ENCODE measurements at regions not wholly inside any gene's neighbourhood (a gene's known extent, or its start where the extent isn't known, plus 50 kb on each side); places are given as distances from the start of the nearest gene placed in this dataset.

DNA sequence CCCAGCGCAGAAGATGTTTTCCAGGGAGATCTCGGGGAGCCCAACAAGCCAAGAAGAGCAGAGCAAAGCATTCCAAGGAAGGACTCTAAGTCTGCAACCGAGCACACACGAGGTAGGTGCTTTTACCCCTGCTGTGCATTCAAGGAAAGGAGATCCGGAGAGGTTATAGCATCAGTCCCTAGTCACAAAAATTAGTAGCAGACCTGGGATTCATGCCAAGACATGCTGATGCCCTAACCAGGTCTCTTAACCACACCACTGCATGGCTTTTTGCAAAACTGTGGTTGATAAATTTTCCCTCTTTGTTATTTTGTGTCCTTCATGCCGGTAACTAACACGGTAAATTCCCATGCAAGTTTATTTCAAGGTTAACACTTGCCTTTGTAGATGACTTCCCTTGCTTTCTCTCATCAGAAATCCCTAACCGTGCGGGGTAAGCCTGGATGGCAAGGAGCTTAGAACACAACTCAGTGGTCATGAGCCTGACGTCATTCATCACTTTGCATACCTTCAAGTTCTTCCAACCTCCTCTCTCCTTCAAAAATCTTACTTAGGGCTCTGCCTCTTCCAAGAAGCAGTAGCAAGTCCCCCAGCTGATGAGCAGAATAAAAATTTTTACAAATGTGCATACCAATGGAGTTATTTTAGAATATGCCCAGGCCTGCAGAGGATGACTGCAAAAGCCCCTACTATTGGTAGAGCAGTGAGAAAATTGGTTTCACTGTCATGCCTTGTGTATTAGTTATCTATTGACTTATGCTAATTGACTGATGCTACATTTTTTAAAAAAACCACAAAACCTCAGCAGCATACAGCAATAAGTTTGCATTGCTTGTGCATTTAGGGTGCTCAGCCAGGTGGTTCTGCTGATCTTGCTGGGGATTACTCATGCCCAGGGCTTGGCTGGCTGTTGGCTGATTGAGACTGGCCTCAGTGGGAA is 465.1 kb downstream of the MN1 start:
- H3K18ac ChIP-seq (ENCODE audit: insufficient read length, low read depth, low read length): no peak overlapping the region
- H3K27me3 ChIP-seq (ENCODE audit: insufficient read depth, low read length): no peaks in the 10 kb centered on the region
- no peak overlapping the region for H3K23ac ChIP-seq (ENCODE audit: insufficient read length, low read depth, low read length)
- H2BK120ac ChIP-seq (ENCODE audit: low read depth, low read length, poor library complexity, severe bottlenecking): no peak overlapping the region
- H2AK5ac ChIP-seq (ENCODE audit: insufficient read length, low read length): no peak overlapping the region
- no CpG with 5 or more reads among the region's 10 CpGs for WGBS (ENCODE audit: extremely low coverage, insufficient read length, low lambda C conversion rate)
- no peak overlapping the region for H3K4me2 ChIP-seq (ENCODE audit: insufficient read depth, insufficient read length, low read length)
- no peak overlapping the region for H3K27ac ChIP-seq (ENCODE audit: insufficient read length, low read depth, low read length)
- no peak overlapping the region for H3K4ac ChIP-seq (ENCODE audit: low read depth, low read length)
- peaks cover 17% of the 10 kb centered on the region in 2 experiments for H3K4me1 Mint-ChIP-seq
- H3K4me1 ChIP-seq (ENCODE audit: insufficient read depth, low read length): no peaks in the 10 kb centered on the region
- H3K56ac ChIP-seq (ENCODE audit: insufficient read length, low read depth, low read length): no peak overlapping the region
- H2BK20ac ChIP-seq (ENCODE audit: low read depth, low read length, poor library complexity, severe bottlenecking): no peak overlapping the region
- H2BK12ac ChIP-seq (ENCODE audit: insufficient read length, low read depth, low read length): no peak overlapping the region
- DNase-seq: no peak
- H3K36me3 Mint-ChIP-seq (ENCODE audit: insufficient read depth in 1 of 3, low read depth in 3 of 3): no peaks in the 10 kb centered on the region
- no peaks in the 10 kb centered on the region for H4K20me1 ChIP-seq (ENCODE audit: control insufficient read depth, insufficient read depth, insufficient read length)
- no peak overlapping the region for H3K9ac ChIP-seq (ENCODE audit: extremely low read depth, insufficient read length, low read length)
- H3K23me2 ChIP-seq (ENCODE audit: insufficient read length, low read depth, low read length, poor library complexity, severe bottlenecking): no peaks in the 10 kb centered on the region
- H4K8ac ChIP-seq (replicated peaks; ENCODE audit: insufficient read length, low read depth, low read length): no peak overlapping the region
- H3K9me3 ChIP-seq (ENCODE audit: control insufficient read depth, low read depth, low read length): no peaks in the 10 kb centered on the region
- H3K14ac ChIP-seq (ENCODE audit: insufficient read depth, low read length): no peak overlapping the region
- no peaks in the 10 kb centered on the region for H3K79me1 ChIP-seq (ENCODE audit: insufficient read depth, low read depth, low read length, poor library complexity, severe bottlenecking)
- no peaks in the 10 kb centered on the region; a peak in 1 of 5 replicates for H3K9me3 Mint-ChIP-seq
- H2BK5ac ChIP-seq (ENCODE audit: insufficient read length, low read length): no peak overlapping the region
- no peak overlapping the region for H3K27ac Mint-ChIP-seq
- H4K5ac ChIP-seq (ENCODE audit: insufficient read length, low read depth, low read length): no peak overlapping the region
- H4K91ac ChIP-seq (ENCODE audit: insufficient read length, low read depth, low read length): no peak overlapping the region
- H3K4me3 Mint-ChIP-seq: no peak overlapping the region
- H3K79me2 ChIP-seq (ENCODE audit: insufficient read depth, low read length): no peaks in the 10 kb centered on the region
- H2AFZ ChIP-seq (ENCODE audit: low read length): no peak overlapping the region
- H3K27me3 Mint-ChIP-seq (ENCODE audit: low read depth): peaks cover 24% of the 10 kb centered on the region
- H3T11ph ChIP-seq (ENCODE audit: low read length): no peak overlapping the region
- no peak overlapping the region for H2BK15ac ChIP-seq (ENCODE audit: low read depth, low read length)
- TF ChIP-seq, protein P1, sequence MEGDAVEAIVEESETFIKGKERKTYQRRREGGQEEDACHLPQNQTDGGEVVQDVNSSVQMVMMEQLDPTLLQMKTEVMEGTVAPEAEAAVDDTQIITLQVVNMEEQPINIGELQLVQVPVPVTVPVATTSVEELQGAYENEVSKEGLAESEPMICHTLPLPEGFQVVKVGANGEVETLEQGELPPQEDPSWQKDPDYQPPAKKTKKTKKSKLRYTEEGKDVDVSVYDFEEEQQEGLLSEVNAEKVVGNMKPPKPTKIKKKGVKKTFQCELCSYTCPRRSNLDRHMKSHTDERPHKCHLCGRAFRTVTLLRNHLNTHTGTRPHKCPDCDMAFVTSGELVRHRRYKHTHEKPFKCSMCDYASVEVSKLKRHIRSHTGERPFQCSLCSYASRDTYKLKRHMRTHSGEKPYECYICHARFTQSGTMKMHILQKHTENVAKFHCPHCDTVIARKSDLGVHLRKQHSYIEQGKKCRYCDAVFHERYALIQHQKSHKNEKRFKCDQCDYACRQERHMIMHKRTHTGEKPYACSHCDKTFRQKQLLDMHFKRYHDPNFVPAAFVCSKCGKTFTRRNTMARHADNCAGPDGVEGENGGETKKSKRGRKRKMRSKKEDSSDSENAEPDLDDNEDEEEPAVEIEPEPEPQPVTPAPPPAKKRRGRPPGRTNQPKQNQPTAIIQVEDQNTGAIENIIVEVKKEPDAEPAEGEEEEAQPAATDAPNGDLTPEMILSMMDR (conservative IDR thresholded peaks at IDR 0.05): no peak
